CD14-positive monocyte (primary cell): ENCODE measurements at regions not wholly inside any gene's neighbourhood (a gene's known extent, or its start where the extent isn't known, plus 50 kb on each side); places are given as distances from the start of the nearest gene placed in this dataset.

Experiments used
- DNase-seq, 3 donors: peaks; one replicate each; pipeline ENCODE4 v3.0.0-alpha.2; 2011 to 2022
- H2AFZ ChIP-seq: 2 replicates; pipeline ENCODE4 v1.6.0; 2012; ENCODE audit warnings: mild to moderate bottlenecking, low read depth, low read length, inconsistent platforms; ENCODE audit not compliant: insufficient read depth, poor library complexity, severe bottlenecking
- H3K27ac ChIP-seq, 2 donors: 1 replicate in 1 of 2; 2 replicates in 1 of 2; pipeline ENCODE4 v1.5.1; 2012 to 2013; ENCODE audit warnings: low read length in 2 of 2, control low read depth in 1 of 2, inconsistent platforms in 1 of 2, low read depth in 1 of 2, mild to moderate bottlenecking in 1 of 2
- H3K27me3 ChIP-seq, 2 donors: one replicate each; pipeline versions ENCODE4 v1.6.0 to v1.6.1; 2011 to 2013; ENCODE audit warnings: low read length in 2 of 2; ENCODE audit not compliant: control insufficient read depth in 2 of 2, insufficient read depth in 2 of 2
- H3K36me3 ChIP-seq, 2 donors: replicated peaks in 1 of 2; 1 replicate in 1 of 2; 2 replicates in 1 of 2; pipeline versions ENCODE4 v1.5.1 to v1.6.1; 2012 to 2013; ENCODE audit warnings: low read length in 2 of 2, control low read depth in 1 of 2, inconsistent platforms in 1 of 2, mild to moderate bottlenecking in 1 of 2; ENCODE audit not compliant: insufficient read depth in 2 of 2, control insufficient read depth in 1 of 2
- H3K4me1 ChIP-seq, 2 donors: 1 replicate in 1 of 2; 2 replicates in 1 of 2; pipeline versions ENCODE4 v1.5.1 to v1.6.1; 2012 to 2013; ENCODE audit warnings: low read length in 2 of 2, control low read depth in 1 of 2, inconsistent platforms in 1 of 2, mild to moderate bottlenecking in 1 of 2, moderate library complexity in 1 of 2; ENCODE audit not compliant: insufficient read depth in 2 of 2, control insufficient read depth in 1 of 2
- H3K4me2 ChIP-seq: replicated peaks from 2 replicates; pipeline ENCODE3; 2012; ENCODE audit warnings: low read length, moderate library complexity, mild to moderate bottlenecking; ENCODE audit not compliant: poor library complexity, severe bottlenecking; ENCODE audit errors: extremely low read depth
- H3K4me3 ChIP-seq, 3 experiments: fragments of 200-600 bp in 1 of 3; sonication (generic) in 1 of 3; replicated peaks in 1 of 3; 1 replicate in 2 of 3; 2 replicates in 1 of 3; pipeline ENCODE4 v1.5.1; 2011 to 2013; ENCODE audit warnings: low read length in 3 of 3, mild to moderate bottlenecking in 3 of 3, control low read depth in 2 of 3, low read depth in 2 of 3, inconsistent platforms in 1 of 3, moderate library complexity in 1 of 3
- H3K79me2 ChIP-seq: 2 replicates; pipeline ENCODE4 v1.6.0; 2012; ENCODE audit warnings: mild to moderate bottlenecking, control low read depth, inconsistent platforms, low read length, moderate library complexity; ENCODE audit not compliant: insufficient read depth
- H3K9ac ChIP-seq: 2 replicates; pipeline ENCODE4 v1.6.0; 2017; ENCODE audit warnings: low read length, mild to moderate bottlenecking; ENCODE audit not compliant: insufficient read depth, poor library complexity, severe bottlenecking
- H3K9me3 ChIP-seq, 2 donors: replicated peaks in 1 of 2; 1 replicate in 1 of 2; 2 replicates in 1 of 2; pipeline versions ENCODE4 v1.5.1 to v1.6.1; 2012 to 2013; ENCODE audit warnings: low read length in 2 of 2, control low read depth in 1 of 2; ENCODE audit not compliant: control insufficient read depth in 1 of 2, insufficient read depth in 1 of 2
- H4K20me1 ChIP-seq: 2 replicates; pipeline ENCODE4 v1.6.0; 2012; ENCODE audit warnings: mild to moderate bottlenecking, low read length, control low read depth, moderate library complexity; ENCODE audit not compliant: insufficient read depth
- H3K27ac Mint-ChIP-seq, 7 donors: one replicate each; pipeline ENCODE4 v1.8.0; 2020; ENCODE audit warnings: mild to moderate bottlenecking in 7 of 7, mixed read lengths in 7 of 7, moderate library complexity in 6 of 7, inconsistent platforms in 2 of 7
- H3K27me3 Mint-ChIP-seq, 3 donors: one replicate each; pipeline ENCODE4 v1.8.0; 2021 to 2022; ENCODE audit warnings: low read depth in 3 of 3, mild to moderate bottlenecking in 3 of 3, mixed read lengths in 3 of 3, moderate library complexity in 3 of 3, inconsistent platforms in 1 of 3
- H3K36me3 Mint-ChIP-seq, 2 donors: one replicate each; pipeline ENCODE4 v1.8.0; 2020; ENCODE audit warnings: mixed read lengths in 2 of 2, inconsistent platforms in 1 of 2, mild to moderate bottlenecking in 1 of 2
- H3K4me1 Mint-ChIP-seq: one replicate; pipeline ENCODE4 v1.8.0; 2020; ENCODE audit warnings: mild to moderate bottlenecking, mixed read lengths
- H3K4me3 Mint-ChIP-seq, 2 donors: one replicate each; pipeline ENCODE4 v1.8.0; 2020; ENCODE audit warnings: mild to moderate bottlenecking in 2 of 2, mixed read lengths in 2 of 2, moderate library complexity in 1 of 2
- H3K9me3 Mint-ChIP-seq, 7 donors: one replicate each; pipeline ENCODE4 v1.8.0; 2020 to 2022; ENCODE audit warnings: mixed read lengths in 7 of 7, mild to moderate bottlenecking in 6 of 7, moderate library complexity in 6 of 7, inconsistent platforms in 2 of 7
- CTCF ChIP-seq: fragments of 200-600 bp; IDR thresholded peaks from one replicate; pipeline ENCODE4 v1.8.0; 2022; ENCODE audit warnings: antibody characterized with exemption, mild to moderate bottlenecking
- WGBS: methylation state at CpG from one replicate; pipeline ENCODE4 v1.1.5; 2013; ENCODE audit warnings: missing lambda C conversion rate; ENCODE audit not compliant: insufficient coverage; 5-methylcytosine and 5-hydroxymethylcytosine counted together
- intact Hi-C, 2 donors: fragments of 100-400 bp; cut with micrococcal nuclease; formaldehyde crosslinking; loops; one replicate each; pipeline versions ENCODE4 v1.15.0 to v1.15.1; 2023

GRCh38 chr15:94744080-94744793, 512.9 kb downstream of the MCTP2 start:
- Histone ChIP-seq H3K4me2 (no peak overlapping the region), H3K36me3 (no peaks in the 10 kb centered on the region), H3K9ac (no peak overlapping the region), H4K20me1 (no peaks in the 10 kb centered on the region), H3K4me1 (no peaks in the 10 kb centered on the region), H3K79me2 (no peaks in the 10 kb centered on the region), H3K27ac (no peak overlapping the region), H3K4me3 (no peak overlapping the region), H3K27me3 (no peaks in the 10 kb centered on the region), H3K9me3 (no peaks in the 10 kb centered on the region), H2AFZ (no peak overlapping the region)
- intact Hi-C loops = no loop called here
- H3K27me3 Mint-ChIP-seq = peaks cover 0 to 2% (median 2%) of the 10 kb centered on the region in 3 donors
- WGBS = 100% methylated on average over 1 of the region's 5 CpGs
- H3K27ac Mint-ChIP-seq = no peak overlapping the region
- H3K9me3 Mint-ChIP-seq = peaks cover 0 to 4% (median 0%) of the 10 kb centered on the region in 7 donors
- no peak for TF ChIP-seq CTCF
- no peak overlapping the region for H3K4me3 Mint-ChIP-seq
- no peaks in the 10 kb centered on the region for H3K36me3 Mint-ChIP-seq
- no peaks in the 10 kb centered on the region for H3K4me1 Mint-ChIP-seq
- no peak for DNase-seq

GRCh38 chr15:94745371-94745770, 514.0 kb downstream of the MCTP2 start:
- Histone ChIP-seq H3K4me2 (no peak overlapping the region), H3K9me3 (no peaks in the 10 kb centered on the region), H3K9ac (no peak overlapping the region), H3K79me2 (no peaks in the 10 kb centered on the region), H3K4me3 (no peak overlapping the region), H3K27ac (no peak overlapping the region), H3K27me3 (no peaks in the 10 kb centered on the region), H2AFZ (no peak overlapping the region), H3K4me1 (no peaks in the 10 kb centered on the region), H3K36me3 (no peaks in the 10 kb centered on the region), H4K20me1 (no peaks in the 10 kb centered on the region)
- peaks cover 0 to 2% (median 2%) of the 10 kb centered on the region in 3 donors for H3K27me3 Mint-ChIP-seq
- no peak overlapping the region for H3K27ac Mint-ChIP-seq
- H3K9me3 Mint-ChIP-seq = peaks cover 0 to 4% (median 0%) of the 10 kb centered on the region in 7 donors
- no peaks in the 10 kb centered on the region for H3K4me1 Mint-ChIP-seq
- WGBS = 22% methylated on average over 1 of the region's 7 CpGs
- TF ChIP-seq CTCF = no peak
- no peak overlapping the region for H3K4me3 Mint-ChIP-seq
- H3K36me3 Mint-ChIP-seq = no peaks in the 10 kb centered on the region
- intact Hi-C loops = no loop called here
- no peak for DNase-seq
